K562 (cell line): ENCODE measurements at regions not wholly inside any gene's neighbourhood (a gene's known extent, or its start where the extent isn't known, plus 50 kb on each side); places are given as distances from the start of the nearest gene placed in this dataset.

Experiments
- ATAC-seq: fragments of 200-7000 bp; cut with Tn5 transposase; 3 replicates; pipeline ENCODE4 v1.9.1; 2020; ENCODE audit warnings: moderate library complexity
- BruUV-seq: library from RNA; stranded (reverse); fragments of 400-500 nt; replicated peaks from 2 replicates; lab custom pipeline; 2021; lab: Mats Ljungman, UMichigan
- CTCF ChIA-PET: fragments of 300-600 bp; formaldehyde crosslinking; extraction: SDS; loops from one replicate; lab custom pipeline; 2021; ENCODE audit warnings: low intra/inter-chr PET ratio; lab: Yijun Ruan, JAX
- POLR2A ChIA-PET: fragments of 300-600, 350-650 bp; sonication (Branson Sonifier 250); formaldehyde crosslinking; extraction: SDS; loops from one replicate; lab custom pipeline; 2021; ENCODE audit warnings: antibody characterized with exemption, inconsistent platforms; lab: Yijun Ruan, JAX
- DNase-seq, 4 experiments: peaks; one replicate each; pipeline versions ENCODE4 v3.0.0 to v3.0.0-alpha.2; 2011 to 2018; ENCODE audit warnings: low spot score in 3 of 4, mixed read lengths in 3 of 4; ENCODE audit errors: extremely low read depth in 1 of 4
- FAIRE-seq: peaks from 2 replicates; lab custom pipeline; 2011; peaks lifted over from hg19 to GRCh38; lab: Jason Lieb, UNC
- H2AFZ ChIP-seq: 2 replicates; pipeline ENCODE4 v1.6.0; 2011; ENCODE audit warnings: low read depth, low read length, control low read depth, inconsistent platforms
- H3K27ac ChIP-seq: fragments of 200-600 bp; 3 replicates; pipeline ENCODE4 v1.8.0; 2011; ENCODE audit warnings: low read depth, mild to moderate bottlenecking, control low read depth, inconsistent platforms, low read length, moderate library complexity, mixed read lengths; ENCODE audit errors: extremely low read depth
- H3K27me3 ChIP-seq, 2 experiments: fragments of 300-600 bp in 1 of 2; 2 replicates in 1 of 2; 3 replicates in 1 of 2; pipeline versions ENCODE4 v1.6.0 to v1.8.0; 2011; ENCODE audit warnings: inconsistent platforms in 2 of 2, low read length in 2 of 2, mild to moderate bottlenecking in 1 of 2, mixed read lengths in 1 of 2, moderate library complexity in 1 of 2; ENCODE audit not compliant: control insufficient read depth in 2 of 2, insufficient read depth in 2 of 2
- H3K36me3 ChIP-seq: fragments of 300-600 bp; 3 replicates; pipeline ENCODE4 v1.8.0; 2011; ENCODE audit warnings: mild to moderate bottlenecking, low read length, inconsistent platforms; ENCODE audit not compliant: control insufficient read depth, insufficient read depth
- H3K4me1 ChIP-seq, 2 experiments: fragments of 200-600 bp in 1 of 2; replicated peaks in 1 of 2; 2 replicates in 1 of 2; 3 replicates in 1 of 2; pipeline versions ENCODE4 v1.5.1 to v1.8.0; 2011; ENCODE audit warnings: inconsistent platforms in 2 of 2, low read length in 2 of 2, mild to moderate bottlenecking in 1 of 2, mixed read lengths in 1 of 2, moderate library complexity in 1 of 2; ENCODE audit not compliant: control insufficient read depth in 2 of 2, insufficient read depth in 2 of 2
- H3K4me2 ChIP-seq: 2 replicates; pipeline ENCODE4 v1.6.1; 2011; ENCODE audit warnings: low read length, control low read depth, inconsistent platforms, mixed read lengths; ENCODE audit not compliant: insufficient read depth
- H3K4me3 ChIP-seq: fragments of 200-600 bp; sonication (generic), shearing (Covaris generic); 2 replicates; pipeline ENCODE4 v1.5.1; 2016; ENCODE audit warnings: control low read depth, inconsistent platforms
- H3K79me2 ChIP-seq: fragments of 200-600 bp; 3 replicates; pipeline ENCODE4 v1.8.0; 2011; ENCODE audit warnings: low read length, inconsistent platforms; ENCODE audit not compliant: control insufficient read depth, insufficient read depth
- H3K9ac ChIP-seq, 2 experiments: 2 replicates each; pipeline versions ENCODE4 v1.6.0 to v1.6.1; 2011; ENCODE audit warnings: low read depth in 2 of 2, low read length in 2 of 2, control low read depth in 1 of 2, inconsistent platforms in 1 of 2, mild to moderate bottlenecking in 1 of 2, mixed read lengths in 1 of 2; ENCODE audit not compliant: insufficient read depth in 1 of 2
- H3K9me1 ChIP-seq: one replicate; pipeline ENCODE4 v1.6.0; 2011; ENCODE audit warnings: inconsistent platforms, mild to moderate bottlenecking, low read length, moderate library complexity; ENCODE audit not compliant: control insufficient read depth, insufficient read depth
- H3K9me3 ChIP-seq: replicated peaks from 2 replicates; pipeline ENCODE4 v1.5.1; 2011; ENCODE audit warnings: low read depth, low read length, inconsistent platforms; ENCODE audit not compliant: control insufficient read depth, insufficient read depth
- H4K20me1 ChIP-seq: replicated peaks from 2 replicates; pipeline ENCODE4 v1.6.1; 2011; ENCODE audit warnings: low read length, inconsistent platforms, mixed read lengths; ENCODE audit not compliant: control insufficient read depth, insufficient read depth
- ATF6 ChIP-seq: sonication (generic); formaldehyde crosslinking; IDR thresholded peaks from 2 replicates; pipeline ENCODE4 v1.4.0; 2020; ENCODE audit warnings: mild to moderate bottlenecking, missing genetic modification reagents
- E2F5 ChIP-seq: sonication (generic); formaldehyde crosslinking; IDR thresholded peaks from 2 replicates; pipeline ENCODE4 v1.8.0; 2022; ENCODE audit warnings: mild to moderate bottlenecking, missing genetic modification reagents
- ID3 ChIP-seq, 2 experiments: fragments of 250-450 bp in 1 of 2; fragments of 450-650 bp in 1 of 2; sonication (Bioruptor Pico) in 1 of 2; IDR thresholded peaks; 2 replicates each; pipeline versions ENCODE4 v1.6.1 to v1.8.0; 2016 to 2021; ENCODE audit warnings: mild to moderate bottlenecking in 2 of 2, moderate library complexity in 2 of 2, missing compliant biosample characterization in 1 of 2, missing genetic modification characterization in 1 of 2
- KLF1 ChIP-seq: fragments of 450-650 bp; IDR thresholded peaks from 2 replicates; pipeline ENCODE4 v1.6.1; 2016; ENCODE audit warnings: missing genetic modification characterization, missing compliant biosample characterization
- MEF2D ChIP-seq: conservative IDR thresholded peaks from 2 replicates; pipeline ENCODE4 v1.6.1; 2016; ENCODE audit warnings: low read depth, missing genetic modification characterization, missing compliant biosample characterization
- MLLT1 ChIP-seq, 2 experiments: fragments of 450-650 bp; IDR thresholded peaks; 2 replicates each; pipeline ENCODE4 v1.6.1; 2016
- NR4A1 ChIP-seq, 2 experiments: fragments of 250-450 bp in 1 of 2; fragments of 450-650 bp in 1 of 2; sonication (Bioruptor Pico) in 1 of 2; IDR thresholded peaks; 2 replicates each; pipeline versions ENCODE4 v1.4.0 to v1.6.1; 2016 to 2020; ENCODE audit warnings: mild to moderate bottlenecking in 2 of 2, missing compliant biosample characterization in 1 of 2, missing genetic modification characterization in 1 of 2, moderate library complexity in 1 of 2
- RBFOX2 ChIP-seq: fragments of 200-400 bp; formaldehyde crosslinking; IDR thresholded peaks from 2 replicates; pipeline ENCODE4 v1.6.1; 2017; ENCODE audit warnings: low read depth, mild to moderate bottlenecking, low read length, moderate library complexity
- SIN3A ChIP-seq, 2 experiments: fragments of 150-350 bp in 1 of 2; IDR thresholded peaks; 2 replicates each; pipeline ENCODE4 v1.6.1; 2011 to 2016; ENCODE audit warnings: borderline replicate concordance in 2 of 2, low read depth in 2 of 2, low read length in 2 of 2, mild to moderate bottlenecking in 2 of 2, moderate library complexity in 2 of 2; ENCODE audit not compliant: control insufficient read depth in 1 of 2
- TAF1 ChIP-seq: IDR thresholded peaks from 2 replicates; pipeline ENCODE4 v1.6.1; 2011; ENCODE audit warnings: mild to moderate bottlenecking, low read length, moderate library complexity; ENCODE audit not compliant: insufficient read depth, control insufficient read depth, severe bottlenecking; ENCODE audit errors: extremely low read depth
- TAF7 ChIP-seq: fragments of 450-650 bp; IDR thresholded peaks from 2 replicates; pipeline ENCODE4 v1.6.1; 2016; ENCODE audit warnings: missing genetic modification characterization, missing compliant biosample characterization
- TEAD1 ChIP-seq, 2 experiments: fragments of 450-650 bp in 1 of 2; sonication (generic) in 1 of 2; formaldehyde crosslinking; IDR thresholded peaks; 2 replicates each; pipeline versions ENCODE4 v1.4.0 to v1.8.0; 2020 to 2022; ENCODE audit warnings: mild to moderate bottlenecking in 2 of 2, missing genetic modification reagents in 1 of 2
- ZKSCAN3 ChIP-seq: fragments of 250-450 bp; sonication (Bioruptor Pico); IDR thresholded peaks from 2 replicates; pipeline ENCODE4 v1.4.0; 2020
- ZNF224 ChIP-seq: sonication (generic); formaldehyde crosslinking; IDR thresholded peaks from 2 replicates; pipeline ENCODE4 v1.8.0; 2022; ENCODE audit warnings: mild to moderate bottlenecking, missing genetic modification reagents
- ZNF263 ChIP-seq: sonication (generic); formaldehyde crosslinking; IDR thresholded peaks from 2 replicates; pipeline ENCODE4 v1.8.0; 2022; ENCODE audit warnings: mild to moderate bottlenecking, missing genetic modification reagents, borderline replicate concordance
- WGBS: fragments of 100-300 bp; shearing (Covaris generic); methylation state at CpG from one replicate; pipeline ENCODE4 v1.1.6; 2016; ENCODE audit warnings: low coverage, mixed read lengths; ENCODE audit not compliant: insufficient coverage; ENCODE audit errors: missing lambda C conversion rate; 5-methylcytosine and 5-hydroxymethylcytosine counted together
- in situ Hi-C: fragments of 300-500 bp; cut with MboI; formaldehyde crosslinking; loops from 4 replicates; pipeline ENCODE4 v1.15.0; 2018; ENCODE audit warnings: inconsistent platforms, mixed read lengths
- intact Hi-C: fragments of 100-400 bp; cut with micrococcal nuclease; formaldehyde crosslinking; loops from 2 replicates; pipeline ENCODE4 v1.14.2; 2022

GRCh38 chr7:24378871-24379616 lies 95.1 kb downstream of the NPY start:
- Histone ChIP-seq H3K4me2 (no peak overlapping the region), H3K4me1 (no peaks in the 10 kb centered on the region), H4K20me1 (no peaks in the 10 kb centered on the region; the same call in 1 of the 2 replicates), H3K9ac (no peak overlapping the region), H2AFZ (no peak overlapping the region), H3K9me1 (no peaks in the 10 kb centered on the region), H3K9me3 (no peaks in the 10 kb centered on the region; the same call in 1 of the 2 replicates), H3K4me3 (no peak overlapping the region), H3K27ac (no peak overlapping the region), H3K79me2 (no peaks in the 10 kb centered on the region), H3K36me3 (no peaks in the 10 kb centered on the region), H3K27me3 (0 out of 5 replicates have a peak, but pooled peaks cover 0 to 4% of the 10 kb centered on the region in 2 experiments)
- ChIA-PET POLR2A (no interaction called here), CTCF (no interaction called here)
- BruUV-seq: no TSS peak
- FAIRE-seq (no peak), ATAC-seq (no peak), DNase-seq (no peak)
- in situ Hi-C loops (no loop called here), intact Hi-C loops (no loop called here)
- WGBS: 0% methylated on average over 8 of the region's 8 CpGs
- TF ChIP-seq ZNF263 (CRISPR knock-in tag) (no peak), E2F5 (CRISPR knock-in tag) (no peak), TAF7 (no peak), NR4A1 (CRISPR knock-in tag; IDR thresholded peaks at IDR 0.05) (no peak), NR4A1 (tag; IDR thresholded peaks at IDR 0.05) (no peak), KLF1 (tag) (no peak), ZKSCAN3 (CRISPR knock-in tag) (no peak), TEAD1 (CRISPR knock-in tag; IDR thresholded peaks at IDR 0.05) (no peak), ZNF224 (CRISPR knock-in tag) (no peak), RBFOX2 (no peak), TAF1 (no peak), ATF6 (CRISPR knock-in tag) (no peak), SIN3A (IDR thresholded peaks at IDR 0.05; ENCODE audit: borderline replicate concordance in 2 of 2, control insufficient read depth in 1 of 2, low read depth in 2 of 2, low read length in 2 of 2) (no peak), MEF2D (tag) (no peak), MLLT1 (IDR thresholded peaks at IDR 0.05) (no peak), ID3 (CRISPR knock-in tag; IDR thresholded peaks at IDR 0.05) (no peak), ID3 (tag; IDR thresholded peaks at IDR 0.05) (no peak)
